GM04504 (cell line): ENCODE measurements at regions not wholly inside any gene's neighbourhood (a gene's known extent, or its start where the extent isn't known, plus 50 kb on each side); places are given as distances from the start of the nearest gene placed in this dataset.

Experiments used
- DNase-seq: peaks from one replicate; pipeline ENCODE4 v3.0.0-alpha.2; 2012; ENCODE audit warnings: low read depth

DNA sequence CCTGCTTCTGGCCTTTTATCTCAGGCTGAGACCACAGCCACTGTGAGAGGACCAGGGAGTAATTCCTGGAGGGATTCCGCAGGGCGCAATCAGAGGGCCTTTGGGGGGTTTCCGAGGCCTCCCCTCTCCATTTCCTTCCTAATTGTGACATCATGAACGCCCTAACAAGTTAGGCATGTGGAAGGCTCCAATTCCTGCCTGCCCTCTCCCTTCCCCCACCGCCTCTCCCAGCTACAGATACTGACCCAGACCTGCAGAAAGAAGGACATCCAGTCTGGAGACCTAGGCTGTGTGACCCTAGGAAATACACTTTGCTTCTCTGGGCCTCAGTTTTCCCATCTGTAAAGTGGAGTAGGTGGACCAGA lies 637.9 kb downstream of the MED13L start:
- DNase-seq = no peak

DNA sequence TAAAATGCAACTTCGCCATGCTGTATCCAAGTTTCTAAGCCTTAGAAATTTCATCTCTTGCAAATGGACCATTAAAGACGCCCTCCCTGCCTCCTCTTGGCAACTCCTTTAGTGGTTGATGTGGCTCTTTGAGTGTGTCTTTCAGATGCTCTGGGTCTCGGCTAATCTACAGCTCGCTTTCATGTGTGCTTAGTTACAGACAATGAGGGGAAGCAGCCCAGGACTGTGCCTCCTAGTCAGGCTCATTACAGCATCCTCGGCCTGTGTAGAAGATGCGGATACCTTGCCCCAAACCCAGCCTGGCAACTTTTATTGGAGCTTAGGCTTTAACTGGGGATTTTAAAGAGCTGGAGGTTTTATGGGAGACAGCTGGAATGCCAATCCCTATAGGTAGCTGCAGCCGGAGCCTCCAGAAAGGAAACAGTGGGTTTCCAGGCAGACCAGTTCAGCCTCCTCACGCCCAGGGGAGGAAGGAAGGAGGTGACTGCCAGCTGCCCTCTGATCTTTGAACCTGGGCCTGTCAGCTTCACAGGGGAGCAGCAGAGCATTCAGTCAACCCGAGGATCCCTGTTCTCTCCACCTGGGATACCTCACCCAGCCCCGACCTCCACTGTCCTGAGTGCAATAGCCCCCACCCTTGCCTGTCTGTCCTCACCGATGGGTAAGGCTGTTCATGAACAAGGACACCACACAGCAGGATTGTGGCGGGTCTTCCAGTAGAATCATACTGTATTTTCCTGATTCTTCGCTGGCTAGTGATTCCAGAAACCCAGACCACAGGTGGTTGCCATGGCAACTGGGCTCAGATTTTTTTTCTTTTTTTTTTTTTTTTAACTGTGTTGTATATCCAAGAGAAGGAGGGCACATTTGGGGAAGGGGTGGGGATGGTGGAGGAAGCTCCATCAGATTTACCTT lies 638.5 kb downstream of the MED13L start:
- DNase-seq = no peak

DNA sequence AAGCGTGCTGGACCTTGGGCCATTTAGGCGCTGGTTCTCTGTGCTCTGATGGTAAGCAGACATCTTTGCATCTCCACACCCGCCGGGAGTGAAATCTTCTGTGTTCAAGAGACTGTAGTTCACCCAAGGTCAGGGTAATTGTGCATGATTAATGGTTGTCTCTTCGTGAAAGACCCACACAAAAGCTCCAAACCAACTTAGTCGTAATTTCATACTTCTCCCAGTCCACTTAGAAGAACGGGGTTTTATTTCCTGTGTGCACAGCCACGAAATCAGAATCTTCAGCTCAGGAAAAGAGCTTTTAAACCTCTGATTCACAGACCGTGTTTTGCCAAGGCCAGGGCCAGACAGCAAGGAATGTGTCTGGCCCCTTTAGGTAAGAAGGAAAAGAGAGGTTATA lies 640.9 kb downstream of the MED13L start:
- no peak for DNase-seq

DNA sequence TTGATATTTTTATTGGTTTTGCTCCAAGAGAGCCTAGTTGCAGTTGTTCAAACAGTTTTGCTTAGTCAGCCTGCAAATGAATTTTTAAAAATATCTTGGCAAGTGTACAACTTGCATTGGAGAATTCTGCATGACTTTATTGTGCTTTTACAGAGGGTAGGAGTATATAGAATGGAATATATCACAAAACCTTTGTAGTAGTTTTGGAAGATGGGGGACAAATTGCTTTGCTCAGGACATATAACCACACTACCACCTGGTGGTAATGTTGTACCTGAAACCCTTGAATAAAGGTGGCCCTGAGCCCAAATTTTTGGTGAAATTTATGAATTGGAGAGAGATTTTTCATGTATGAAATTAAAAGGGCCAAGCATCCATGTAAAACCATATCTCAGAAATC lies 645.2 kb downstream of the MED13L start:
- no peak for DNase-seq

DNA sequence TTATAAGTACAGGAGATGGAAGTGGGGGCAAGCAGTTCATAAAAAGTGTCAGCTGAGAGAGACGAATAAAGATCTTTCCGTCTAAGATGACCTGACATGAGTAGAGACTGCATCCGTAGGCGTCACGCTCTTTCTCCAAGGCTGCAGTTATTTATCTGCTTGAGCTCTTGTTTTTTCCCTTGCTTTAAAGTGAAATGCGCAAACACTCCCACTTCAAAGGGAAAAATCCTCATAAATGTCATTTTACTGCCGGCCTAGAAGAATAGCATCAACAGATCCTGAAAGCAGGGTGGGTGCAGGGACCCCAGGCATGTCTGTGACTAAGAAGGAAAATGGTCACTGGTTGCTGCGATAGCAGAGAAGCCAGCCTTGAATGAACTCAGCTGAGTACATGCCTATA lies 647.4 kb downstream of the MED13L start:
- no peak for DNase-seq

DNA sequence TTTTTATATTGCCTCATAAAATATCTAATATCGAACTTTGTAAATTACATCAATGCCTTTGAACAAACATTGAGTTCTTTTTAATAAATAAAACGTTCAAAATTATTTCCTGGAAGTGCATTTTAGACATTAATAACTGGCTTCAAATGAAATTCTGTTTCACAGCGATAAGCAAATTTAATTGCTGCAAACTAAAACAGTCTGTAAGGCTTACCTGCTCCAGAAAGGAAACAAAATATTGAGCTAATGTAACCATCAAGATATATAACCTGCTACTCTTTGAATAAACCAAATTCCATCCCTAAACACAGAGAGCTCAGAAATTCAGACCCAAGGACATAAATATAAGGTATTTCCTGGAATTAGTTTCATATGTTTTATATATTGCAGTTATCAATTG lies 651.3 kb downstream of the MED13L start:
- no peak for DNase-seq

DNA sequence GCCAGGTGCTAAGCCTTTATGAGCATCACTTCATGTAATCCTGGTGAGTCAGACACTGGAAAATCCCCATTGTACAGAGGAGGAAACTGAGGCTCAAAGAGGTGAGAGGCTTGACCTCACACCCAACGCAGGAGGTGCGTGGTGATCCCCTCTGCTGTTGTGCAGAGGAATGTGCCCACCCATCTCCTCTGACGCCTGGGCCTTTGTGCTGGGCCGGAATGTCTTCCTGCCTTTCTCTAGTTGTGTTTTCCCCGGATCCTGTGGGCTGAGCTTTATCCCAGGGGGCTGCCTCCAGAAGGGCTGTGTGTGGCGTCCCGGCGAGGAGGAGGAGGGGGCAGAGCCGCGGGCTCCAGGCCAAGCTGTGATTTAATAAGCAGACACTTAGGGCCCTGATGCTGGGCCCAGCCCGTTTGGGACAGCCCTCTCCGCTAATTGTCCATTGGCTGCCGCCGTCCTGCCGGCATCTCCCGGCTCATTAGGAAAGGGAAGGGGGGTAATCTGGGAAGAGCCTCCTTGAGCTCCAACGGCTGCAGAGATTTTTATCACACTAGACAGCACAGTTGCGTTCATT lies 653.6 kb downstream of the MED13L start:
- no peak for DNase-seq

DNA sequence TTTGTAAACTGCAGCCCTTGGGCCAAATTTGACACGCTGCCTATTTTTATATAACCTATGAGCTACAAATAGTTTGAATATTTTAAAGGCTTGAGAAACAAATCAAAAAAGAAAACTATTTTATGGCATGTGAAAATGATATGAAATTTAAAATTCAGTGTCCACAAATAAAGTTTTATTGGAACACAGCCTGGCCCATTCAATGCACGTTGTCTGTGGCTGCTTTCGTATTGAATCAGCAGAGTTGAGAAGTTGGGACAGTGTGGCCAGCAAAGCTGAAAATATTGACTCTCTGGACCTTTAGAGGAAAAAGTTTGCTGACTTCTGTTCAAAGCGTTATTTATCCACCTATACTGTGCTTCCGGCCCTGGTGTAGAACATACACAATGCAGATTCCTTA lies 654.2 kb downstream of the MED13L start:
- no peak for DNase-seq

DNA sequence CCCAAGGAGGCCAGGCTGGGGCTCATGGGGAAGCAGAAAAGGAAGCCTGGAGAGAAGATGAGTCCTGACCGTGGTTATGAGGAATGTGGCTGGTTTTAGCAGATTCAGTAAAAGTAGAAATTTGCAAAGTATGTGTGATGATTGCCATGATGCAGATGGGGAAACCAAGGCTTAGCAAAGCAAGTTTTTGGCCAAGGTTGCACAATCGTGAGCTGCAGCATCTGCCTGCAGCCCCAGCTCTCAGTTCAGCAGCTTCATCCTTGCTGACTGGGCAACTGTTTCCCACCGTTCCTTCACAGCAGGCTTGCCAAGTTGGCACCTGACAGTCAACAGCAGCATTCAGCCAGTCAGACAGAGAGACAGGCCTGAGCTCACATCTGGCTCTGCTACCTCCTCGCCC lies 656.7 kb downstream of the MED13L start:
- DNase-seq = no peak

DNA sequence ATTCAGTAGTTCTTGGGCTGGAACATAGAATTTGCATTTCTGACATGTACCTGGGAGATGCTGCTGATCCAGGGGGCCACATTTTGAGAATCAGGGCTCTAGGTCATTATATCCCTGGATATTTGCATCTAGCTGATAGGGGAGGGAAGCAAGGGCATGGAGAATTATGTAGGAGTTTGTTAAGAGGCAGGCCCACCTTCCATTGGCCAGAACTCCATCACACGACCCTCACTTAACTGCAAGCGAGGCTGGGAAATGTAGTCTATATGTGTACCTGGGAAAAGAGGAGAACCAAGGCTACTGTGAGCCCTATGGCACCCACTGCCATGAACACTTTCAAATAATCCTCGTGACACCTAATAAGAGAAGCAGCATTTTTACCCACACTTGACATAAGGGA lies 657.6 kb downstream of the MED13L start:
- no peak for DNase-seq

DNA sequence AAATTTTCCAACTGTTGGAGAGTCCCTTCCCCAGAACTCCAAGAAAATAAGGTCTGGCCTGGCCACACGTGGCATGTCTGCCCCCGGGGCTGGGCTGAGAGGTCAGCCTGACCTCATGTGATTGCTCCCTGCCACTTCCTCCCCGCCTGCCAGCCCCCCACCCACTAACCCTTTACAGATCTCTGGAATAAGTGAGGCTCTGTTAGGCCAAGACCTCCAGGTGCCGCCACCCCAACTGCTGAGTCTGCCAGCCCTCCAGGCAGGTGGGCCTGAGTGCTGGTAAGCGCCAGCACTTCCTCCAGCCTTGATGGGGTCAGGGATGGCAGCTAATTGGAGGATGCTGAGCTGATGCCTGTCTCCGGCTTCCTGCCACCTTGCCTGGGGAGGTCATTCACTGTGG lies 658.4 kb downstream of the MED13L start:
- DNase-seq = no peak

DNA sequence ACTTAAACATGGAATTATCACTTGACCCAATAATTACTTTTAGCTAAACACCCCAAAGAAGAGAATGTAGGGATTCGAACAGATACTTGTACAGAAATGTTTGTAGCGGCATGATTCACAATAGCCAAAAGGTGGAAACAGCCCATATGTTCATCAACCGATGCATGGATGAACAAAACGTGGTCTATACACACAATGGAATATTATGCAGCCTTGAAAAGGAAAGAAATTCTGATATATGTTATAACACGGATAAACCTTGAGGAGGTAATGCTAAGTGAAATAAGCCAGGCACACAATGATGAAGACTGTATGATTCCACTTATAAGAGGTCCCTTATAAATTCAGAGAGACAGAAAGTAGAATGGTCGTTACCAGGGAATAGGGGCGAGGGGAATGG lies 659.4 kb downstream of the MED13L start:
- DNase-seq = no peak

DNA sequence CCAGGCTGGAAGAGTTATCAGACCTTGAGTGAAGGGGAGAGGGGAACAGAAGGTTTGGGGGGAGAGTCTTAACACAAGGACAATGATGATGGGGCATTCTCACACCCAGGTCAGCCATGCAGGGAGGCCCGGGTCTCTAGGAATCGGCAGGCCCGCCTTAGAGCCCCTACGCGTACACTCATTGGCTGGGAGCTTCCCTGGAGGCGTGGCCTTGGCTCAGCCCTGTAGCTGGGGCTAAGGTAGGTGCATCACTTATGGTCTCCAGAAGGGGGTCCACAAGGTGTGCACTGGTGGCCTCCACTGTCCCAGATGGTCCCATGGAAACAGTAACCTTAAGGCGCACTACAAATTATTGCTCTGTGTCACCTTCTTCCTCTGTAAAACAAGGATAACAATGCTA lies 660.1 kb downstream of the MED13L start:
- no peak for DNase-seq

DNA sequence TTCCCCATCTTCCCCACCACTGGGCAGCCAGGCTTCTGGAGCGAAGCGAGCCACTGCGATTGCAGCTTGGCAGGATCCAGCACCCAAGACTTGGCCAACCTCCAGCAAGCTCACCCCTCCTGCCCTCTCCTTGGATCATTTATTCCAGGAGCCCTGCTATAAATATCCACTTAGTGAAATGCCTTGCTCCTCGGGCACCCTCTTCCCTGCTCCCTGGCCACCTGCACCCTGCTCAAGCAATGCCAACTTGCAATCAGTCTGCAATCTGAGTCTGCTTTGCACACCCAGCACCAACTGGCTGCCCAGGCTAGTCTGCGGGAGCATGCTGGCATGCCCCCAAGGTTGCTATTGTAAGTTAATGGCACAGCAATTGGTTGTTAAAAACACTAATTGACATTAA lies 666.0 kb downstream of the MED13L start:
- no peak for DNase-seq

DNA sequence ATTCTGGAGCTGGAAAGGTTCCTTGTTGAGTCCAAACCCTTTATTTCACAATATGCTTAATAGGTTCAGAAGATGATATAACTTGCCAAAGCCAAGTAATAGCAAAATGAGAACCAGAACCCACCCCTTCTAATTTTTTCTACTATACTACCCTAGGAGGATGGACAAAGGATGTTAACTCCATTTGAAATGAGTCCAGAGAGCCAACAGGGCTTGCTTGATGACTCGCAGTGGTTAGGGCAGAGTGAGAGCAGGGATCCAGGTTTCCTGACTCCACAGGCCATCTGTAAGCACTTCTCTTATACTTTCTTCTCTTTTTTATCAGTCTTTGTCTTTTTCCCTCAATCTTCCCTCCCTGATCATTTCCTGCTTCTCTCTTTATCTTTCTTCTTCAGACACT lies 668.1 kb downstream of the MED13L start:
- DNase-seq = no peak

DNA sequence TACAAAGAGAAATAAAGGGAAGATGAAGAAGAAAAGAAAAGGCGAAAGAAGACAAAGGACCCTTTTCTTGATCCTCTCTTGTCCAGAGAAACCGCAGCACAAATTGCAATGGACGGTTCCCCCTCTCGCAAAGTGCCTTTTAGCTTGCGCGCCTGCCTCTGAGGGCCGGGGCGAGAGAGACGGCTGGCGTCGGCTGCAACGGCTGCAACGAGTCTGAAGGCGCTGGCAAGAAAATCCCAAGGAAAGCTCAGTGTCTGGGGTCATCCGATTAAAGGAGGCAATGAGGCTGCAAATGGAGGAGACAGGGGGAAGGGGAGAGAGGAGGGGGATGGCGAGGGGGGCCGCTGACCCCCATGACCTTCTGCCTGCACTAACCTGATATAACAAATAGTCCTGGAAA lies 671.5 kb downstream of the MED13L start:
- no peak for DNase-seq

DNA sequence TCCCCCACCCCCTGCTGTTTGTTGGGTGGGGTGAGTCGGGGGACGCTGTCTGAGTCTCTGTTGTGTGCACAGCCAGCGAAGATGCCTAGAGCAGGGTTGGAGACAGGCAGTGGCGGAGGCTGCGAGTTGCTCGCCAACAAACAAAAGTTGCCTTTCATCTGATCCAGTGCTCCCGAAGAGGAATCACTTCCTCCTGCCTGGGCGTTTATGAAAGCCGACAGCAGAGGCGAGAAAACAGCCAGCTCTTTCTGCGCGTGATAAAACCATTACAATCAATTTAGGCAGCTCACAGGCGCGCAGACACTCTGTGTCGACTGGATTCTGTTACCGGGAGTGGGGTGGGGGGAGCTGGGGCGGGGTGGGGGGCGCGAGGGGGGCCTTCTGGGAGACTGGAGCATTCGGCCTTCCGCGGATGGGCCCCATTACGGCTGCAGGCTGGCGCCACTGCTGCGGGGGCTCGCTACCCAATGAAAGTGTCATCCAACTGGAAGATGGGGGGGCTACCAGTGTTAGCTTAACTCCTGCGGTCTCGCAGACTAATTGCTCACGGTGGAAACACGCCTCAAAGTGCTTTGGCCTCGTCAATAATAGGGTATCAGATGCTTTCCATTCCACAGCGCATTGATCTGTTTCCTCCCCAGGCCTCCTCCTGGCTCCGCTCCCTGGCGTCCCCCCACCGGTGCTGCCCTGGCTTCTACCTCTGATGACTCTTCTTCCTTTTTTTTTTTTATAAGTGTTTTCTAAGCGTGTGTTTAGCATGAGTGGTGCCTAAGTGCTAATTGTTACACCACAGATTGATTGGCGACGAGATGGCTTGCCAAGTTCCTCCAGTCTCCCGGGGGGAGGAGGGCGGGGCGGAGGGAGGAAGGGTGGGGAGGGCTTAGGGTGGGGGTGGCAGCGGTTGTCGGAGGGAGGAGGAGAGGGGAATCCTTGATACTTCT lies 678.4 kb downstream of the MED13L start:
- no peak for DNase-seq

DNA sequence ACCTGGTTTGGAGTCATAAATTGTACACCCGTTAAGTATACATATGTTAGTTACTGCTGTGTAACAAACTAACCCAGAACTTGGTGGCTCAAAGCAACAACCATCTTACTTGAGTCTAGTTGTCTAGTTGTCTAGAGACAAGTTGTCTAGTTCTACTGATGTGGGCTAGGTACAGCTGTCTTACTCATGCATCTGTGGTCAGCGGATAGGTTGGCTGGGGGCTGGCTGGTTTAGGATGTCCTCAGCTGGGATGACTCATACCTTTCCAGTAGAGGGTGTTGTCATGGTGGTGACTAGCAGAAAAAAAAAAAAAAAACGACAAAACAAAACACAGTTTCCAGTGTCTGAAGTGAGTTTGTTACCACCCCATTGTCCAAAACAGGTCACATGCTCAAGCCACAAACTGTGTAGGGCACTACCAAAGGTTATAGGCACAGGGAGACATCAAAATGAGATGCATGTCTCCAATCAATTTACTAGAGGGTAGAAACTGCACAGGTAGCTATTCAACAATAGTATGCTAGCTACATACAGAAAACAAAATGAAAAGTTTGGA lies 680.3 kb downstream of the MED13L start:
- DNase-seq = peak; percentile 27

DNA sequence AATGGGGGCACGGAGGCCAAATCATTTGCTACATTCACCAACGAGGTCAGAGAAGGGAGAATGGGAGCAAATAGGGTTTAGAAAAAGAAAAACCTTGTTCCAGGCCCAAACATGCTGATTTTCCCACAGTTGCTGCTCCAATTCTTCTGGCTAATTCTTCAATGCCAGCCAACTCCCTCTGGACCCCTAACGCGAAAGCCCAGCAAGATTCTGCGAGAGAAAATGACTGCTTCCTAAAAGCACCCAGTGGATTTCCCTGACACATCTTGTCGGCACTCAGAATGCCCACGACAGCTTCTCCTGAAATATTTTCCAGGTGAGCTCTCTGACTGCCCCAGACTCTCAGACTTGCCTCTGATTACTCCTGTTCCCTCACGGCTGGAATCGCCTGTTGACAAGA lies 689.4 kb downstream of the MED13L start:
- no peak for DNase-seq

DNA sequence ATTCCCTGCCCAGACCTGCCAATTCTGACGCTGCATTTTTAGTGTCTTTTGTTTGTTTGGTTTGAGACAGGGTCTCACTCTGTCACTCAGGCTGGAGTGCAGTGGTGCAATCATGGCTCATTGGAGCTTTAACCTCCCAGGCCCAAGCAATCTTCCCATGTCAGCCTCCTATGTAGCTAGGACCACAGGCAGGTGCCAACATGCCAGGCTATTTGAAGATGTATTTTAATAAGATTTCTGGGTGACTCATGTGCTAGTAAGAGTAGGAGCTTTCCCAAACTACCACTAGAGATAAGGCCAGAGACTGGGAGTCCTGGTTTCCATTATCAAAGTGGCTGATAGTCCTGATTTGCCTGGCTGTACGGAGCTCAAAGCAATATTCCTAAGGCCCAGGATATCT lies 693.3 kb downstream of the MED13L start:
- no peak for DNase-seq

DNA sequence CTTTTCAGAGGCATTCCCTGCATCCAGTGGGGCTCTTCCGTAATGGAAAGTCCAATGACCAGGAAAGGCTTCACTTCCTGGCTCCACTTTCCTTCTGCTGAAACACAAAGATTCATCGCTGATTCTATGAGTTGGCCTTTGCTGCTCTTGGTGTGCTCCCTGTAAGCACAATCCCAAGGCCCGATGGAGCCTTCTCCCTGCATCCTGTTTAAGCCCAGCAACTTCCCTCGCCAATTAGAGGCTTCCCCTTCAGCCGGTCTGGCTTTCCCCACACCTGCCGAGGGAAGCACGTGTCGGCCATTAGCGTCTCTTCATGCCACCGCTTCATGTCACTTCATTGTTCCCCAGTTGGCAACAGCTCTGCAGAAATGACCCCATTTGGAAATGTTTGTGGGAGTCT lies 693.9 kb downstream of the MED13L start:
- DNase-seq = no peak

DNA sequence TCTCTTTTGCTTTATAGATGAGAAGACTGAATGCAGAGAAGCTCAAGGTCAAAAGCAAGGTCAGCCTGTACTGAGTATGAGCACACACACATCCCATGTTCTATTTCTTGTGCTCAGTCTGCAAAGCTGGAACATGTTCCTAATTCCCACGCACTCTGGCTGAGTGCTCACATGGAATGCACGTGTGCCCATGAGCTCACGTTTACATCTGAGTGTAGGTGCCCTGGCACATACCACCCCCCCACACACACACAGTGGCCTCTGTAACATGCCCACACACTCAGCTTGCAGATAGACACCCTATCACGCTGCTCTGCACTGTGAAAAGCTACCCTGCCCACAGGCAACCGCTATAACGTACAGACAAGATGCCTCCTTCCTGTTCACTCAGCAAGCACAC lies 700.1 kb downstream of the MED13L start:
- no peak for DNase-seq

DNA sequence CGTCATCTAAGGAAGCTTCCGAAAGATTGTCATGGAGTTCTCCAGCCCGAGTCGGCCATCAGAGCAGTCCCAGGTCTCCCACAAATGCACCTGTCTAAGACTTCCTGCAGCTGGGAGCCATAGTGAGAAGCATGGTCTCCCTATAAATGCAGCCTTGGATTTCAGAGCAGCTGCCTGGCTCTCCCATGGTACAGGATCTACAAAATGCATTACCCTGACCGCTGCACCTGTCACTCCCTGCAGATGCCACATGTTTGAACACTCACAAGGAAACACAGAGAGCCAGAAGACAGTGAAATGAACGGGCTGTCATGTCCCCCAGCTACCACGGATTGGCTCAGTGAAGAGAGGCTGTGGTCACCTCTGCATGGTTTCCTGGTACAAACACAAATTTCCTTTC lies 702.7 kb downstream of the MED13L start:
- DNase-seq = no peak
